GM12878 (cell line): ENCODE measurements at regions not wholly inside any gene's neighbourhood (a gene's known extent, or its start where the extent isn't known, plus 50 kb on each side); places are given as distances from the start of the nearest gene placed in this dataset.

Experiments used
- ATAC-seq: fragments of 200-7000 bp; cut with Tn5 transposase; 3 replicates; pipeline ENCODE4 v1.9.1; 2020; ENCODE audit warnings: mild to moderate bottlenecking, moderate library complexity
- BruUV-seq: library from RNA; stranded (reverse); fragments of 400-500 nt; replicated peaks from 2 replicates; lab custom pipeline; 2021; lab: Mats Ljungman, UMichigan
- CTCF ChIA-PET: fragments of 300-600 bp; sonication (Branson Sonifier 250); formaldehyde crosslinking; extraction: SDS; loops from one replicate; lab custom pipeline; 2021; ENCODE audit warnings: inconsistent platforms; lab: Yijun Ruan, JAX
- POLR2A ChIA-PET: fragments of 350-600 bp; formaldehyde crosslinking; extraction: SDS; loops from one replicate; lab custom pipeline; 2021; ENCODE audit warnings: inconsistent platforms; lab: Charles Lee
- RAD21 ChIA-PET: fragments of 300-600 bp; sonication (Branson Sonifier 250); formaldehyde crosslinking; loops from one replicate; lab custom pipeline; 2023; ENCODE audit warnings: antibody characterized with exemption; ENCODE audit not compliant: unreplicated experiment; lab: Charles Lee
- SMC1A ChIA-PET: fragments of 300-600 bp; sonication (Branson Sonifier 250); formaldehyde crosslinking; loops from one replicate; lab custom pipeline; 2023; ENCODE audit not compliant: unreplicated experiment, uncharacterized antibody; lab: Charles Lee
- DNase-seq: peaks from one replicate; pipeline ENCODE4 v3.0.0-alpha.2; 2011; ENCODE audit warnings: low read depth, low spot score
- FAIRE-seq: peaks from 3 replicates; lab custom pipeline; 2011; peaks lifted over from hg19 to GRCh38; lab: Jason Lieb, UNC
- H2AFZ ChIP-seq: 2 replicates; pipeline ENCODE4 v1.6.0; 2011; ENCODE audit warnings: low read depth, low read length, control low read depth; ENCODE audit not compliant: control insufficient read depth
- H3K27ac ChIP-seq: 2 replicates; pipeline ENCODE4 v1.5.1; 2011; ENCODE audit warnings: control low read depth; ENCODE audit not compliant: control insufficient read depth, insufficient read depth
- H3K27me3 ChIP-seq, 2 experiments: replicated peaks in 1 of 2; 2 replicates each; pipeline versions ENCODE4 v1.6.0 to v1.6.1; 2011; ENCODE audit warnings: low read length in 1 of 2; ENCODE audit not compliant: control insufficient read depth in 2 of 2, insufficient read depth in 2 of 2
- H3K36me3 ChIP-seq, 2 experiments: 2 replicates each; pipeline ENCODE4 v1.5.1; 2011; ENCODE audit warnings: low read length in 1 of 2; ENCODE audit not compliant: control insufficient read depth in 2 of 2, insufficient read depth in 2 of 2
- H3K4me1 ChIP-seq: 2 replicates; pipeline ENCODE4 v1.6.1; 2011; ENCODE audit warnings: mild to moderate bottlenecking, low read length, moderate library complexity, mixed read lengths; ENCODE audit not compliant: control insufficient read depth, insufficient read depth
- H3K4me2 ChIP-seq: 2 replicates; pipeline ENCODE4 v1.6.0; 2011; ENCODE audit warnings: control low read depth; ENCODE audit not compliant: control insufficient read depth, insufficient read depth
- H3K4me3 ChIP-seq: fragments of 200-600 bp; sonication (generic); 2 replicates; pipeline ENCODE4 v1.5.1; 2016
- H3K79me2 ChIP-seq: 2 replicates; pipeline ENCODE4 v1.6.0; 2011; ENCODE audit warnings: low read length; ENCODE audit not compliant: control insufficient read depth, insufficient read depth
- H3K9ac ChIP-seq: 2 replicates; pipeline ENCODE4 v1.8.0; 2011; ENCODE audit warnings: low read length, control low read depth, mixed read lengths; ENCODE audit not compliant: control insufficient read depth, insufficient read depth
- H3K9me3 ChIP-seq: replicated peaks from 3 replicates; pipeline ENCODE4 v1.5.1; 2011; ENCODE audit warnings: mild to moderate bottlenecking, low read length; ENCODE audit not compliant: control insufficient read depth, insufficient read depth
- H4K20me1 ChIP-seq: 2 replicates; pipeline ENCODE4 v1.6.0; 2011; ENCODE audit not compliant: control insufficient read depth, insufficient read depth
- ASH2L ChIP-seq: fragments of 300-600, 200-600 bp; sonication (generic); IDR thresholded peaks from 2 replicates; pipeline ENCODE4 v1.6.1; 2017; ENCODE audit warnings: low read depth, mild to moderate bottlenecking, borderline replicate concordance
- CREB1 ChIP-seq: IDR thresholded peaks from 2 replicates; pipeline ENCODE4 v1.6.1; 2012; ENCODE audit warnings: low read depth, mild to moderate bottlenecking, inconsistent platforms
- KAT2A ChIP-seq: conservative IDR thresholded peaks from 2 replicates; pipeline ENCODE4 v1.6.1; 2011; ENCODE audit warnings: low read depth, low read length; ENCODE audit not compliant: control insufficient read depth
- MYB ChIP-seq: fragments of 150-350 bp; IDR thresholded peaks from 2 replicates; pipeline ENCODE4 v1.6.1; 2014; ENCODE audit warnings: mild to moderate bottlenecking, low read depth, low read length, borderline replicate concordance
- NBN ChIP-seq: fragments of 450-650 bp; IDR thresholded peaks from 2 replicates; pipeline ENCODE4 v1.6.1; 2016
- NFYA ChIP-seq: IDR thresholded peaks from 2 replicates; pipeline ENCODE4 v1.6.1; 2011; ENCODE audit warnings: low read depth, mild to moderate bottlenecking, low read length, improper control_type of control experiment, borderline replicate concordance
- NR2F1 ChIP-seq: fragments of 450-650 bp; conservative IDR thresholded peaks from 2 replicates; pipeline ENCODE4 v1.6.1; 2017; ENCODE audit warnings: mild to moderate bottlenecking
- PAX8 ChIP-seq: fragments of 450-650 bp; IDR thresholded peaks from 2 replicates; pipeline ENCODE4 v1.6.1; 2017; ENCODE audit warnings: mild to moderate bottlenecking, moderate library complexity
- RUNX3 ChIP-seq: IDR thresholded peaks from 2 replicates; pipeline ENCODE4 v1.6.1; 2012; ENCODE audit warnings: low read length, inconsistent platforms
- SPI1 ChIP-seq: IDR thresholded peaks from 2 replicates; pipeline ENCODE4 v1.6.1; 2011; ENCODE audit warnings: low read depth, mild to moderate bottlenecking, low read length, moderate library complexity, borderline replicate concordance; ENCODE audit not compliant: insufficient read depth
- SREBF1 ChIP-seq: IDR thresholded peaks from 2 replicates; pipeline ENCODE4 v1.6.1; 2012; ENCODE audit warnings: mild to moderate bottlenecking, low read length
- STAT1 ChIP-seq: fragments of 450-650 bp; conservative IDR thresholded peaks from 2 replicates; pipeline ENCODE4 v1.6.1; 2014; ENCODE audit warnings: antibody characterized with exemption, mild to moderate bottlenecking
- TARDBP ChIP-seq: IDR thresholded peaks from 2 replicates; pipeline ENCODE4 v1.6.1; 2016; ENCODE audit warnings: borderline replicate concordance
- TCF7 ChIP-seq: IDR thresholded peaks from 2 replicates; pipeline ENCODE4 v1.6.1; 2014; ENCODE audit warnings: antibody characterized with exemption, borderline replicate concordance
- YBX1 ChIP-seq: fragments of 450-650 bp; IDR thresholded peaks from 2 replicates; pipeline ENCODE4 v1.6.1; 2016; ENCODE audit warnings: antibody characterized with exemption
- ZBED1 ChIP-seq: IDR thresholded peaks from 2 replicates; pipeline ENCODE4 v1.6.1; 2016; ENCODE audit warnings: borderline replicate concordance
- WGBS: methylation state at CpG from one replicate; pipeline ENCODE4 v1.1.6; 2016; ENCODE audit warnings: low lambda C conversion rate; ENCODE audit not compliant: insufficient replicate concordance, insufficient coverage; ENCODE audit errors: missing lambda C conversion rate; 5-methylcytosine and 5-hydroxymethylcytosine counted together
- in situ Hi-C: fragments of 300-500 bp; cut with MboI; formaldehyde crosslinking; loops from 9 replicates; pipeline ENCODE4 v1.14.3; 2018; ENCODE audit warnings: mixed read lengths
- intact Hi-C: fragments of 100-400 bp; cut with micrococcal nuclease; formaldehyde crosslinking; loops from one replicate; pipeline ENCODE4 v1.14.2; 2022; ENCODE audit not compliant: unreplicated experiment
- TF ChIP-seq, protein P1 (sequence below): fragments of 450-650 bp; IDR thresholded peaks from 2 replicates; pipeline ENCODE4 v1.6.1; 2017; ENCODE audit warnings: mild to moderate bottlenecking, moderate library complexity
- TF ChIP-seq, protein P2 (sequence below): fragments of 450-650 bp; IDR thresholded peaks from 2 replicates; pipeline ENCODE4 v1.6.1; 2017; ENCODE audit warnings: mild to moderate bottlenecking, low read depth, inconsistent platforms; ENCODE audit not compliant: poor library complexity, severe bottlenecking
- TF ChIP-seq, protein P3 (sequence below): IDR thresholded peaks from 2 replicates; pipeline ENCODE4 v1.6.1; 2012; ENCODE audit warnings: low read length, inconsistent platforms

GRCh38 chr4:156635051-156635450 is 336.5 kb downstream of the PDGFC start (continued):
- no peak for TF ChIP-seq STAT1
- TF ChIP-seq, all 136 proteins: peak for 0

DNA sequence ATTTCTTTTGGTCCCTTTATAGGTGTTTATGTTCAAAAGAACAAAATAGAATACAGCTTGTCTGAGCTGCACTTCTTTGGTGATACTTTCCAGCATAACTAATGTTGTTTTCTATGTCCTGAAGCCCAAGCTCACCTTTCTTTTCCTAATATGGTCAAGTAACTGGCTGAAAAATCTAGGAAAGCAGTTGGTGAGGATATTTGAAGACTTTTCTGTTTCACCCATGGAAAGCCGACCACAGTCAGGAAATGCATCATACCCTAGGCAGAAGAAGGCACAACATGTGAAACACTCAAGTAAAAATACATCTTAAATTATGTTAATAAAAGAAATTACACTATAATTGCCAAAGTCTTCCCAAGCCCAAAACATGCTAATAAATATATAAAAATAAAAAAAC is 337.0 kb downstream of the PDGFC start:
- in situ Hi-C loops, result no loop called here
- Histone ChIP-seq H3K9ac (no peak overlapping the region), H3K36me3 (no peaks in the 10 kb centered on the region), H4K20me1 (no peaks in the 10 kb centered on the region), H2AFZ (no peak overlapping the region), H3K27ac (no peak overlapping the region), H3K79me2 (no peaks in the 10 kb centered on the region), H3K4me2 (no peak overlapping the region), H3K4me1 (no peaks in the 10 kb centered on the region), H3K4me3 (no peak overlapping the region), H3K9me3 (no peaks in the 10 kb centered on the region), H3K27me3 (no peaks in the 10 kb centered on the region)
- CTCF ChIA-PET, result interaction anchor here (0.9 kb wide), 1 partner anchor 8 kb away, joined by 3 read pairs; no protein-coding TSS in a partner anchor
- intact Hi-C loops, result no loop called here
- SMC1A ChIA-PET, result no interaction called here
- 0% methylated on average over 1 of the region's 1 CpG for WGBS
- POLR2A ChIA-PET, result no interaction called here
- FAIRE-seq (no peak), DNase-seq (no peak), ATAC-seq (no peak)
- no TSS peak for BruUV-seq
- RAD21 ChIA-PET, result no interaction called here
- TF ChIP-seq, protein P1, sequence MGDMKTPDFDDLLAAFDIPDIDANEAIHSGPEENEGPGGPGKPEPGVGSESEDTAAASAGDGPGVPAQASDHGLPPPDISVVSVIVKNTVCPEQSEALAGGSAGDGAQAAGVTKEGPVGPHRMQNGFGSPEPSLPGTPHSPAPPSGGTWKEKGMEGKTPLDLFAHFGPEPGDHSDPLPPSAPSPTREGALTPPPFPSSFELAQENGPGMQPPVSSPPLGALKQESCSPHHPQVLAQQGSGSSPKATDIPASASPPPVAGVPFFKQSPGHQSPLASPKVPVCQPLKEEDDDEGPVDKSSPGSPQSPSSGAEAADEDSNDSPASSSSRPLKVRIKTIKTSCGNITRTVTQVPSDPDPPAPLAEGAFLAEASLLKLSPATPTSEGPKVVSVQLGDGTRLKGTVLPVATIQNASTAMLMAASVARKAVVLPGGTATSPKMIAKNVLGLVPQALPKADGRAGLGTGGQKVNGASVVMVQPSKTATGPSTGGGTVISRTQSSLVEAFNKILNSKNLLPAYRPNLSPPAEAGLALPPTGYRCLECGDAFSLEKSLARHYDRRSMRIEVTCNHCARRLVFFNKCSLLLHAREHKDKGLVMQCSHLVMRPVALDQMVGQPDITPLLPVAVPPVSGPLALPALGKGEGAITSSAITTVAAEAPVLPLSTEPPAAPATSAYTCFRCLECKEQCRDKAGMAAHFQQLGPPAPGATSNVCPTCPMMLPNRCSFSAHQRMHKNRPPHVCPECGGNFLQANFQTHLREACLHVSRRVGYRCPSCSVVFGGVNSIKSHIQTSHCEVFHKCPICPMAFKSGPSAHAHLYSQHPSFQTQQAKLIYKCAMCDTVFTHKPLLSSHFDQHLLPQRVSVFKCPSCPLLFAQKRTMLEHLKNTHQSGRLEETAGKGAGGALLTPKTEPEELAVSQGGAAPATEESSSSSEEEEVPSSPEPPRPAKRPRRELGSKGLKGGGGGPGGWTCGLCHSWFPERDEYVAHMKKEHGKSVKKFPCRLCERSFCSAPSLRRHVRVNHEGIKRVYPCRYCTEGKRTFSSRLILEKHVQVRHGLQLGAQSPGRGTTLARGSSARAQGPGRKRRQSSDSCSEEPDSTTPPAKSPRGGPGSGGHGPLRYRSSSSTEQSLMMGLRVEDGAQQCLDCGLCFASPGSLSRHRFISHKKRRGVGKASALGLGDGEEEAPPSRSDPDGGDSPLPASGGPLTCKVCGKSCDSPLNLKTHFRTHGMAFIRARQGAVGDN, result no peak
- TF ChIP-seq CREB1 (no peak), MYB (no peak), TCF7 (no peak), NBN (no peak), YBX1 (no peak), PAX8 (no peak), ASH2L (no peak), NR2F1 (no peak), NFYA (no peak), TARDBP (no peak), ZBED1 (no peak), KAT2A (no peak), SPI1 (no peak), RUNX3 (no peak), SREBF1 (no peak)
- TF ChIP-seq, protein P2, sequence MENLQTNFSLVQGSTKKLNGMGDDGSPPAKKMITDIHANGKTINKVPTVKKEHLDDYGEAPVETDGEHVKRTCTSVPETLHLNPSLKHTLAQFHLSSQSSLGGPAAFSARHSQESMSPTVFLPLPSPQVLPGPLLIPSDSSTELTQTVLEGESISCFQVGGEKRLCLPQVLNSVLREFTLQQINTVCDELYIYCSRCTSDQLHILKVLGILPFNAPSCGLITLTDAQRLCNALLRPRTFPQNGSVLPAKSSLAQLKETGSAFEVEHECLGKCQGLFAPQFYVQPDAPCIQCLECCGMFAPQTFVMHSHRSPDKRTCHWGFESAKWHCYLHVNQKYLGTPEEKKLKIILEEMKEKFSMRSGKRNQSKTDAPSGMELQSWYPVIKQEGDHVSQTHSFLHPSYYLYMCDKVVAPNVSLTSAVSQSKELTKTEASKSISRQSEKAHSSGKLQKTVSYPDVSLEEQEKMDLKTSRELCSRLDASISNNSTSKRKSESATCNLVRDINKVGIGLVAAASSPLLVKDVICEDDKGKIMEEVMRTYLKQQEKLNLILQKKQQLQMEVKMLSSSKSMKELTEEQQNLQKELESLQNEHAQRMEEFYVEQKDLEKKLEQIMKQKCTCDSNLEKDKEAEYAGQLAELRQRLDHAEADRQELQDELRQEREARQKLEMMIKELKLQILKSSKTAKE, result no peak
- TF ChIP-seq, protein P3, sequence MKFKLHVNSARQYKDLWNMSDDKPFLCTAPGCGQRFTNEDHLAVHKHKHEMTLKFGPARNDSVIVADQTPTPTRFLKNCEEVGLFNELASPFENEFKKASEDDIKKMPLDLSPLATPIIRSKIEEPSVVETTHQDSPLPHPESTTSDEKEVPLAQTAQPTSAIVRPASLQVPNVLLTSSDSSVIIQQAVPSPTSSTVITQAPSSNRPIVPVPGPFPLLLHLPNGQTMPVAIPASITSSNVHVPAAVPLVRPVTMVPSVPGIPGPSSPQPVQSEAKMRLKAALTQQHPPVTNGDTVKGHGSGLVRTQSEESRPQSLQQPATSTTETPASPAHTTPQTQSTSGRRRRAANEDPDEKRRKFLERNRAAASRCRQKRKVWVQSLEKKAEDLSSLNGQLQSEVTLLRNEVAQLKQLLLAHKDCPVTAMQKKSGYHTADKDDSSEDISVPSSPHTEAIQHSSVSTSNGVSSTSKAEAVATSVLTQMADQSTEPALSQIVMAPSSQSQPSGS, result no peak
